Prostate gland (tissue), 2 donors: ENCODE measurements at regions not wholly inside any gene's neighbourhood (a gene's known extent, or its start where the extent isn't known, plus 50 kb on each side); places are given as distances from the start of the nearest gene placed in this dataset.

Source experiments
- CTCF ChIP-seq, 4 experiments: fragments of 200-600 bp in 2 of 4; fragments of 450-650 bp in 2 of 4; sonication (generic) in 2 of 4; IDR thresholded peaks; 1 replicate in 3 of 4; 2 replicates in 1 of 4; pipeline ENCODE4 v1.5.1; 2016 to 2019; ENCODE audit warnings: antibody characterized with exemption in 4 of 4, mild to moderate bottlenecking in 2 of 4, moderate library complexity in 2 of 4
- POLR2A ChIP-seq: fragments of 450-650 bp; IDR thresholded peaks from one replicate; pipeline ENCODE4 v1.6.1; 2016; ENCODE audit warnings: antibody characterized with exemption, mild to moderate bottlenecking
- POLR2AphosphoS5 ChIP-seq: sonication (generic); formaldehyde crosslinking; IDR thresholded peaks from one replicate; pipeline ENCODE4 v1.6.1; 2017; ENCODE audit warnings: antibody characterized with exemption

GRCh38 chr2:60002183-60002867 lies 551.1 kb downstream of the BCL11A start:
- TF ChIP-seq CTCF (IDR thresholded peaks at IDR 0.05) (no peak), POLR2A (no peak), POLR2AphosphoS5 (no peak)
